ENCODE measurements at regions not wholly inside any gene's neighbourhood (a gene's known extent, or its start where the extent isn't known, plus 50 kb on each side); places are given as distances from the start of the nearest gene placed in this dataset.
"Not testable (repeated sequence)": the region's sequence is repeated elsewhere in the genome, so short reads cannot be mapped to it uniquely, and the experiment has no call there.

DNA sequence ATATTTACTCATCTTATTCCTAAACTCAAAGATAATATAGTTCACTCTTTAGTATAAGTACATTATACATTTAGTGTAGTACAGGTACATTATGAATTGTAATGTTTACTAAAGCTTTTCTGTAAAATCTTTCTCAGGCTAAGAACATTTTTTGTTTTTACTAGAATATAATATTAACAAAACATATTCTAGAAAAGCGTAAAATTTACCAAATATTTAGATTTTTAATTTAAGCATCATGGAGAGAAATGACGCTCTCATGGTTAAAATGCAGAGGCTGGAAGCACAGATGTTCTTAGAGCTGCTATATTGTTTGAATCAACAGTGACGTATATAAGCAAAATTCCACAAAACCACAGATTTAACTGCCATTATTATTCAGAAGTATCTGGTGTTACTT lies 54.7 kb upstream of the NBPF15 start:
- DNase-seq = not testable (repeated sequence)

DNA sequence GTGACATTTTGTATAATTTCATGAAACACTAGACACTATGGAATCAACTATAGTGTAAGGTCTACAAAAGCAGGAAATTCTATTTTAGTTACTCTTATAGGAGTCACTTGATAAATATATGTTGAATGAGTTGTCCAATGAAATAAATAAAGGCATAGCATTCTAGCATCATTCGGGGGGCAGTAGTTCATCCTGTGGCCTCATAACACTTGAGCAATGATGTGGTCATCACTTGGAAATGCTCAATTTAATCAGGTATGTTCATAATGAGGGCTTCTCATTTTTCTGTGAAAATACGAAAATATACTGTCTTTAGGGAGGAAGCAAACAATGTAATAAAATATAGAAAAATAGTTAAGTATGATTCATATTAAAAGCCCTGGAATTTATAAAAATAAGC lies 55.4 kb upstream of the NBPF15 start:
- DNase-seq = not testable (repeated sequence)

DNA sequence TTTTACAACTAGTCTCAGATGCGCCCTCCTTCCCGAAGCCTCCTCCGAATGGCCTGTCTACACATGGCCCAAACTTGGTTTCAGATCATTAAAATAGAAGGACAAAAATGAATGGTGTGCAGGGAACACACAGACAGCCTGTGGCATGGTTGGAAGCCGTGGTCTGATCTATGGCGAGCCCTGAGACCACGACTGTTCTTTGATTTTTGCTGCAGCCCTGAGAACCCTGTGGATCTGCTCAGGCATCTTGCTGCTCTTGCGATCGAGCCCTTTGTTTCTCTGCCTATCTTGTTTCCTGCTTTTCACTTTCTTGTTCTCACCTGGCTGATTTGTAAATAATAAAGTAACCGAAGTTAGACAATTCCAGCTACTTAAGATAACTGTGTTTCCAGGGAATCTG lies 57.0 kb upstream of the NBPF15 start:
- DNase-seq = not testable (repeated sequence)

DNA sequence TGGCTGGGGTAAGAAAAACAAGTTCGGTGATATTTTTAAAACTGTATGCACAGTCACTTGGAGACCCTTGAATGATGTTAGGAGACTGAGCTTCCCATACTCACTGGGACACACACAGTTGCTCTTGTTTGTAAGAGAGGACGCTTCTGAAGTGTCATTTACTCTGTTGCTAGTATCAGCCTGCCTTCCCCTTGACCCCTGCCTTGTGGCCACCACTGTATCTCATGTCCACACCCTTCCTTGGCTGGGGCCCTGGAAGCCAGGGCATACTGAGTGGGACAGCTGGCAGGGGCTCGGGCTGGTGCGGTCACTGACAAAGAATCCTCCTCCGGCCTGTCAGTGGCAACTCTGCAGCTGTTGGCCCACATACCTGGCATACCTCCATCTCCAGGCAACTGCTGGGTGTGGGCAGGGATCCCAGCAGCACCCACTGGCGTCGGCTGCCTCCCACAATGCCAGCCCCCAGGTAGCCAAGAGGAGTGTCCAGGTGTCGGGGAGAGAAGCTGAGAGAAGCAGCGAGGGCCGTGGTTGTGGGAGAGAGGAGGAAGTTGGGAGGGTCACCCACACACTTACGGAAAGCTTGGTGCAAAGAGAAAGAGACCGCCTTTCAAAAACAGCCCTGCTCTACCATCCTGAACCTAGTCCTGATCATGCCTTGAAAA lies 58.2 kb upstream of the NBPF15 start:
- not testable (repeated sequence) for DNase-seq

DNA sequence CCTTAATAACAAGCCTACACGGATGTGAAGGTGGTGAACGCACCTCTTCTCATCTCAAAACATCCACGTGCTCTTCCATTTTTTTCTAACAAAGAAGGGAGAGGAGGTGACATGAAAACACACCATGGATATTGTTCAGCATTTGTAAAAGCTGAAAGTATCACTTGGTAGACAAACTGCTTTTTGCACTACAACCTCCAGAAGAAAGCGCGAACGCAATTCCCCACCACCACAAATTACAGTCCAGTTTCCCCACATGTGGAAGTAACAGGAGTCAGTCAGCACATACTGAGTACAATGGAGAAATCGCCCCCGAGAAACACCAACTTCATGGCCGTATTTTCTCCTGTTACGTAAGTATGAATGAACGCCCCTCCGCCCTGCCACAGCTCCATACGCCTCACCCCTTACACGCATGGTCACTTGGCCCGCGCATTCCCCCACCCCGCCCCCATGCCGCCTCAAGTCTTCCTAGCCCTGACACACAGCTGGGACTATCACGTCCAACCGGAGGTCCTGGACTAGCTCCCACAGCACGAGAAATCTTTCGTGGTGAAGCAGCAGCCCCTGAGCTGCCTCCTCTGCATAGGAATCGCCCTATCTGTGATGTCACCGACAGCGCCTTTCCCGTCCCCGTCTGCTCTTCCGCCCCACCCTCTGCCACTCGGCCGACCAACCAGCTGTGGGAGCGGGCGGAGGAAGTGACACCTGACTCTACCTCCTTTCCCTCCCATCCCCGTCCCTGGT lies 62.4 kb upstream of the NBPF15 start:
- peak; percentile 69 for DNase-seq

DNA sequence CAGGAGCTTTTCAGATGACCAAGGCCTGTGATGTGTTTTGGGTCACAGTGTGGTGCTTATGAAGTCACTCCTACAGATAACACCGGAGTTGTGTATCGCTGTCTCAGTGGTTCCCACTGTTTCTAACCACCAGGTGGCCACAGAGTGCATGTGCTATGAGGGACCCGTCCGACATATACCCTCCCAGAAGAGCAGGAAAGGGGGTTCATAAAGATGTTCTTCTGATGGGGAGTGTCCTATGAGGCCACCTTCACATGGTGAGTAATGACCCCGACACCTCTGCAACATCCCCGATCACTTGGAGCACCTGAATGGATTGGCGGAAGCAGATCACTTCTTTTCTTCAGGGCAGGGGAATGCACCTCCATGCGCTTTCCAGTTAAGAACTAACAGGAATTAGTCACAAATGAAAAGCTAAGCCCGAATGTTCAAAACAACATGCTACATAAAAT lies 60.5 kb upstream of the PPIAL4F start:
- peak; percentile 40 for DNase-seq

DNA sequence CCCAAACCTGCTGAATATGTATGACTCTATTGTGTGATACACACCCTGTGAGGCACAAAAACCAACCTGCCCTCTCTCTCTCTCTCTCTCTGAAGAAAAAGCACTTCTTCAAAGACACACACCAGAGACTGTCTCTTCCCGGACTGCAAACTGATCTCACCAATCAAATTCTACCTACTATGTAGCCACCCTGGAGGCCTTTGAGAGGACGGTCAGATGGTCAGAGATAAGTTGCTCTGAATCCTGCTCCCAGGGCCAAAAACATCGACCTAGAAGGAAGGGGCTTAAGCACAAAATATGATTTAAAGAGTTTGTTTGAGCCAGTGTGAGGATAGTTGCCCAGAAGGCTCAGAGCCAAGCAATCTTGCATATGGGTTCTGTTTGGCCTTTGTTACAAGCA lies 59.2 kb upstream of the PPIAL4F start:
- DNase-seq = not testable (repeated sequence)

DNA sequence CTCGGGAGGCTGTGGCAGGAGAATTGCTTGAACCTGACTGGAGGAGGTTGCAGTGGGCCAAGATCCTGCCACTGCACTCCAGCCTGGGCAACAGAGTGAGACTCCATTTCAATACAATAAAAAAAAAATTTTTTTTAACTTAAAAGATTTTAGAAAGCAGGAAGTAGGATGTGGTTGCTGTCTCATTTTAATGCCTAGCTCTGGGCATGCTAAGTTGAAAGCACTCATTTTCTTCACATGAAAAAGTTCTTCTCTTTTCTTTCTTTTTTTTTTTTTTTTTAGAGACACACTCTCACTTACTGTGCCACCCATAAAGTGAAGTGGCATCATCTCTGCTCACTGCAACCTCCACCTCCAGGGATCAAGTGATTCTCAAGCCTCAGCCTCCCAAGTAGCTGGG lies 58.4 kb upstream of the PPIAL4F start:
- DNase-seq = peak; percentile 37

DNA sequence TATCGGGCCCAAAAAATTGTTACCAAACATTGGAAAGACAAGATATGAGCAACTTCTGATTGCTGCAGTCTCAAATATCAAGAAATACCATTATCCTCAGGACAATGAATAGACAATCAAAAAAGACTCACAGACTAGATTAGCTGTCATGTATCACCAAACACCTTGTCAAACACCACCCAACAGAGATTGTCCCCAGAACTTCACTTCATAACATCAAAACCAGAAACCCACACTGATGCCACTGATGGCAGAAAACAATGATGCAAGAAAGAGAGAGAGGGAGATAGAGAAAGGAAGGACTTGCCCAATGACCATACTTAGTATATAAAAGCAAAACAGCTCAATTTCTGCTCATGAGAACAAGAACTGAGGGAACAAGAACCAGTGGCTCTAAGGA lies 56.0 kb upstream of the PPIAL4F start:
- not testable (repeated sequence) for DNase-seq

DNA sequence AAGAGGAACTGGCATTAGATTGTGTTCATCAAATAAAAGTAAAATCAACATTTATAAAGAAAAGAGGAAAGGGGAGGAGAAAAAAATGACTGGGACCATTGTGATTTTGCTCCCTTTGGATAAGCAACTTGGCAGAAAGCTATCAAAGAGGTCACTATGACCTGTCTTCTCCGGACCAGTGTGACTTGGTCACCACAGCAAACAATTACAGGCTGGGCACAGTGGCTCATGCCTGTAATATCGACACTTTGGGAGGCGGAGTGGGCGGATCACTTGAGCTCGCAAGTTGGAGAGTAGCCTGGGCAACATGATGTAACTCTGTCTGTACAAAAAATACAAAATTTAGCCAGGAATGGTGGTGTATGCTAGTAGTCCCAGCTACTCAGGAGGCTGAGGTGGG lies 55.5 kb upstream of the PPIAL4F start:
- not testable (repeated sequence) for DNase-seq

DNA sequence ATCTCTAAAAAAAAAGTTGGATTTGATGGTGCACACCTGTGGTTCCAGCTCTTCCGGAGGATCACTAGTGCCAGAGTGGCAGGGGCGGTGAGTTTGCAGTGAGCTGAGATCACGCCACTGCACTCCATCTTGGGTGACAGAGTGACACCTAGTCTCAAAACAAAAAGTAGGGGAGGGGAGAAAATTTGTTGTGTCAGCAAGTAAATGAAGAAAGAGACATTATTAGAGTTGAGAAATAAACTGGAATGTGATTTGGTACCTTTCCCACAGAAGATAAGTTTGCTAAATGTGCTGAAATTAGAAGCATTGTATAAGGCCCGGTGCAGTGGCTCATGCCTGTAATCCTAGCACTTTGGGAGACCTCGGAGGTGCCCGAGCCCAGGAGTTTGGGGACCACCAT lies 54.0 kb upstream of the PPIAL4F start:
- DNase-seq = not testable (repeated sequence)

DNA sequence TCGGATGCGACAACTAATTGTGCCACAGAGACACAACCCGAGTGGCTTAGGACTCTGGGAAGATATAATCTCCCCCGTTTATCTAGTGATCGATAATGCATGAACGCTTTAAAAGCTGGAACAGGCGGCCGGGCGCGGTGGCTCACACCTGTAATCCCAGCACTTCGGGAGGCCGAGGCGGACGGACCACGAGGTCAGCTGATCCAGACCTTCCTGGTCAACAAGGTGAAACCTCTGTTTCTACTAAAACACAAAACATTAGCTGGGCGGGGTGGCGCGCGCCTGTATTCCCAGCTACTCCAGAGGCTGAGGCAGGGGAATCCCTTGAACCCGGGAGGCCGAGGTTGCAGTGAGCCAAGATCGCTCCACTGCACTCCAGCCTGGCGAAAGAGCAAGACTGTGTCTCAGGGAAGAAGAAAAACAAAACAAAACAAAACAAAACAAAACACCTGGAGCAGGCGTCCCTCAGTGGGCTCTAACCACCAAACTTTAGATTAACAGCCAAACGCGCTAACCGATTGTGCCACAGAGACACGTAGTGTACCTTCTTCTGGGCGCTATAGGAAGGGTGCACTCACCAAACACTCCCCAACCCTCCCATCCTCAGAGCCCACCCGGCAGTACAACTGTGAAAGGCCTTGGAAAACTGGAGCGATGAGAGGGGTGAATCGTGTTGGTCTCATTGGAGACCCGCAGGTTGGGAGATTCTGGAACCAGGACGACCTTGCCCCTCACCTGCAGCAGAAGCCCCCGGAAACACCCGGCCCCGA lies 53.3 kb upstream of the PPIAL4F start:
- not testable (repeated sequence) for DNase-seq

All from CD4-positive, alpha-beta T cell treated with Interleukin-4 for 4 hours (primary cell).